ENCODE measurements at regions not wholly inside any gene's neighbourhood (a gene's known extent, or its start where the extent isn't known, plus 50 kb on each side); places are given as distances from the start of the nearest gene placed in this dataset.
"Not testable (repeated sequence)": the region's sequence is repeated elsewhere in the genome, so short reads cannot be mapped to it uniquely, and the experiment has no call there.

DNA sequence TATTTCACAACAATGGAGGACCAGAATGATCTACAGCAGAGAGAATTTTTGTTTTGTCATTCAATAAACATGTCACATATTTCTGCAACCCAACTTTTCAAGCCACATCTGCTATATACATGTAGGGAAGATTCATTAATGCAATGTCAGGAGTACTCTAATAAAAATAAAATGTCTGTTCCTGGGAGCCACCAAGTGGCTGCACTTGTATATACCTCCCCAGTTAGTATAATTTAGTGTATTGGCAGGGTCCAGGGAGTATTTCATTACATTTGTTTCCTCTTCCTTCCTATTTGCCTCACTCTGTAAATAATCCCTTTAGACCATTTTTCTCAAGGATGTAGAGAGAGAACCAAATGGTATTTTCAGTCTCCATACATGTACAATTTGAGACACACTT lies 1169.0 kb downstream of the DIAPH3 start:
- no peak for DNase-seq (ENCODE audit: low read depth)

DNA sequence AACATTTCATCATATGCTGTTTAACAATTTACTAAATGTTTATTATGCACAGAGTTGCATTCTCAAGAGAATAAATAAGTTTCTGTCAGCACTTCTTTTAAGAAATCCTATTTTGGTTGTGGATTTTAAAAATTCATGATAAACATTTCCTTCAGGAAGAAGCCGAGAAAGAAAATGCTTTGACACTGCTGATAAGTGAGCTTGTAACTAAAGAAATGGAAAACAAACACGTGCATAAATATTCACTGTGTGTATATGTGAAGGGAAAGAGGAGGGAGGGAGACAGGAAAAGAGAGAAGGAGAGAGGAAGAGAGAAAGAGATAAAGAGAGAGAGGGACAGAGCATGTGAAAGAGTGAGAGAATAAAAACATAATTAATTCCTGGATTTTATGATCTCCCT lies 1165.0 kb downstream of the DIAPH3 start:
- no peak for DNase-seq (ENCODE audit: low read depth)

DNA sequence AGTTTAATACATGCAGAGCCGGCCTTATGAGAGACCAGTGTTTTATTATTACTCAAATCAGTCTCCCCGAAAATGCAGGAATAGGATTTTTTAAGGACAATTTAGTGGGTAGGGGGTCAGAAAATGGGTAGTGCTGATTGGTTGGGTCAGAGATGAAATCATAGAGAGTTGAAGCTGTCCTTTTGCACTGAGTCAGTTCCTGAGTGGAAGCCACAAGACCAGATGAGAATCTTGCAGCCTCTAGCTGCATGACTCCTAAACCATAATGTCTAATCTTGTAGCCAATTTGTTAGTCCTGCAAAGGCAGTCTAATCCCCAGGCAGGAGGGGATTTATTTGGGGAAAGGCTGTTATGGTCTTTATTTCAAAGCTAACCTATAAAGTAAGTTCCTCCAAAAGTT lies 1163.9 kb downstream of the DIAPH3 start:
- no peak for DNase-seq (ENCODE audit: low read depth)

DNA sequence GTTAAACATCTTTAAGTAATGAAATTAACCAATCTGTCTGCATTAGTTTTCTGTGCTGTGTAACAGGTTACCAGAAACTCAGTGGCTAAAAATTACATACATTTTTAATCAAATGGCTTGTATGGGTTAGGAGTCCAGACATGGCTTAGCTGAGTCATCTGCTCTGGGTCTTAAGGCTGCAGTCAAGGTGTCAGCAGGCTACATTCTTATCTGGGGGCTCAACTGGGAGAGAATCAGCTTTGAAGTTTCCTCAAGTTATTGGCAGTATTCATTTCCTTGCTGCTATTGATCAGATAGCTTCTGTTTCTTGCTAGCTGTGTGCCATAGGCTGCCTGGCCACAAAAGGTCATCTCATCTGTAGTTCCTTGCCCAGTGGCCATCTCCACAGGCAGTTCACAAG lies 1163.0 kb downstream of the DIAPH3 start:
- DNase-seq (ENCODE audit: low read depth): no peak

DNA sequence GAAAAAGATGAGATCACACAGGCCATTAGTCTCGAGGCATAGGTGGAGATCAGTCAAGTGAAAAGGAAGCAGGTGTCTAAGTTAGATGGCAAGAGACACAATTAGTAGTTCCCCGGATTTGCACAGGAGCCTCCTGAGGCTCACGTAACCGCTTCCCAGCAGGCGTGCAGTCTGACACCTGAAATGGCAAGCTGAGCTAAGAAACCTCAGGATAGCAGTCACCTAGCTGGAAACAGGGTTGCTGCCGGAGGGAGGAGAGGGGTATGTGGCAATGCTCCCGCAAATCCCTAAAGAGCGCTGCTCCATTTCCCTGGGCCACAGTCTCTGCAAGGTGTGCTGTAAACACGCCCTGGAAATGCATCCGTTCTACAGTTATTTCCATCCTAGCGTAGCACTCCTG lies 1151.0 kb downstream of the DIAPH3 start:
- DNase-seq (ENCODE audit: low read depth): no peak

DNA sequence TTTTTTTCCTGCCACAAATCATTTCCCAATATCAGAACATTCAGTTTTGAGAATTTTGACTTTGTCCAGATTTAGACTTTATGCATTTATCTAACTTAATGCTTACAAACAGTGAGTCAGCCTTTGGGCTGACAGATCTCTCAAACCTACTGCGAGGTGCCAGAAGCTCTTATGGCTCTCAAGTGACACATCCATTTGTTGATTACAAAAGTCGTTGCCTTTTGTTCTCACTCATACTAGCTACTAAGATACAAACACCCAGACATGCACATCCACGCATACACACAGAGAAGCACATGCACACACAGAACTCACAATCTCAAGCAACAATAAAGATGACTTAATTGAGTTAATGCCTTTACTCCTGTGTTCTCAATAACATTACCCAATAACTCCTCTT lies 1147.5 kb downstream of the DIAPH3 start:
- no peak for DNase-seq (ENCODE audit: low read depth)

DNA sequence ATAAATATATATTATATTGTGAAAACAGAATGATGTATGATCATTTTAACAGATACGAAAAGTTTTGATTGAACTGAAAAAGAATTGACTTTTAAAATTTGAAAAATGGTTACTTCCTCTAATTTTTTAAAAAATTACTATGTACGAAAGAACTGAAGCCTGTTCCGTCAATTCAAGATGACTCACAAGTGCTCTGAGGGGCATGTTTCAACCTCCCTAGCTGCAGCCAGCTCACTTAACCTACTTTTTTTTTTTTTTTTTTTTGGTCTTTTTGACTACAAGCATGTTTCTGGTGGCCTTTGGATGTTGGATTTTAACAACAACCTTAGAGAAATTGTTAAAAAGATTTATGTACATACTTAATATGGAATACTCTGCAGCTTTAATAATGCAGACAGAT lies 1139.3 kb downstream of the DIAPH3 start:
- DNase-seq (ENCODE audit: low read depth): no peak

DNA sequence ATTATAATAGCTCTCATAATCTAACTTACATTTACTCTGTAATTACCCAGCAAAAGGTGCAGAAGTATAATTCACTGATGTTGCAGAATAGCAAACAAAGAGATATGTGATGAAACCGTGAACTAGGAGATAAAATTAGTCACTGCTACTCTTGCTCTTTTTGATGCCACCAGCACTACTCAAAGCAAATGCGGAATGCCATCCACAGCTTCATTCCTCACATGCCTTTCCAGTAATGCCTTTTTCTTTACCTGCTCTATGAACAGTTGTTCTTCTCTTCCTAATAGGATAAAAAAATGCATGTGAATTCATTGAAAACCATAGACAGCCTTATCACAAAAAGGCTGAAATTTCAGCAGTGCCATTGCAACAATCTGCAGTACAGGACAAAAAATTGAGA lies 1129.5 kb downstream of the DIAPH3 start:
- DNase-seq (ENCODE audit: low read depth): no peak

DNA sequence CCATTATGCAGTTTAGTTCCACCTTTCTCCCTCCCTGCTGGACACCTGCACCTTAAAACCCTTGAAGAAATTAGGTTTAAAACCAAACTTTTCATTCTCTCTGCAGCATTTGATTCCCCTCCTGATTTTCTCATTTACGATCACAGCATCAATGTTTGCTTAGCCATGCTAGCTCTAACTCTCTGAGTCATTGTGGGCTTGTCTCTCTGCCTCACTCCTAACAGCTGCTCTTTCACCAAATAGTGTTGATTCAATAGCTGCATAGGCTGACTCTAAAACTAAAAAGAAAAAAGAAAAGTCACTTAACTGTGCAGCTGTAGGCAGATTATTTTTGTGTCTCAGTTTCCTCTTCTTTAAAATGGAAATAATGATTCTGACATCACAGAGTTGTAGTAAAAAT lies 1124.9 kb downstream of the DIAPH3 start:
- no peak for DNase-seq (ENCODE audit: low read depth)

DNA sequence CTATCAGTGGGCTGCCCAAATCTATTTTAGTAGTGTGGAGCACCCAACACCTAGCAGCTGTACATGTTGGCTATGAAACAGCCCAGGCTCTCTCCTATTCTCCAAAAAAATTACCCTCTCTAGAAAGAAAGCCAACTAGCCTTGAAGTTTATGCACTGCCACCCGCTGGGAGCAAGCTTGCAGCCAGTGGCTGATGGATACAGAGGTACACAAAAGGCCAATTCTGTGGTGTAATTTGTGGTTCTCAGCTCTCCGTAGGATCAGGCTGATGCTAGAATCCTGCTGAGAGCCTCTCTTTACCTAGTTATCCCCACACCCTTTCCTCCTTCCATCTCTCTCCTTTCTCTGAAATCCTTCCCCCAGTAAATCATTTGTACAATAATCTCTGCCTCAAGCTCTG lies 1120.7 kb downstream of the DIAPH3 start:
- DNase-seq (ENCODE audit: low read depth): no peak

DNA sequence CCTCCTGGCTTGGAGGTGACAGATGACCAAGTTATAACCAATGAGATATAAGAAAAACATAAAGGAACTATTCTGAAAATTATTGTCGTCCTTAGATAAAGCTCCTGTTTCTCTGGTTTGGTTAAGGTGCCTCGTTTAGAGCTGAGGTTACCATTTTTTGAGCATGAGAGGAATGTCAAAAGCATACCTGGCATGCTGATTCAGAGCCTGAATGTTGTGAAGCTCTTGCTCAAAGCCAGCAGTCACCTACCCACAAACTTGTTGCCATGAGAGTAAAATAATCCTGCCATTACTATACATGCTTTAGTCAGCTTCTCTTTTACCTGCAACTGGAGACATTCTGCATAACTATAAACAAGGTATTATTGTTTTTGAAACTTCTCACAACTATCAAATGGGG lies 1116.2 kb downstream of the DIAPH3 start:
- DNase-seq (ENCODE audit: low read depth): no peak

DNA sequence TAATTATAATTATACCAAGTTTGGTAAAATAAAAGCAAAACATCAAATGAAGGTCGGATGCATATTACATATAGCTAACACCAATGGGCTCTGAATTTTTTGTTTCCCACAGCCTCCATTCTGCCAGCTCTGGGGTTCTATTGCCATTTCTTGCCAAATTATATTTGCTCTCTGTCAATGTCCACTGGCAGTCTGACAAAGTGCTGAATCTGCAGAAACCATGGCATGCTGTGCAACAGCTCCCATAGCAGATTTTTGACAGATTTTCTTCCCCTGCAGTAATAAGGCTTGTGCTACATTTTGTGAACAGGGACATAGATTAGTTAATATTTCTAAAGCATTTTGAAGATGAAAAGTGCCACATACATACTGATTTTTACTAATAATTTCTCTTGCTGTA lies 1102.1 kb downstream of the DIAPH3 start:
- DNase-seq (ENCODE audit: low read depth): no peak

DNA sequence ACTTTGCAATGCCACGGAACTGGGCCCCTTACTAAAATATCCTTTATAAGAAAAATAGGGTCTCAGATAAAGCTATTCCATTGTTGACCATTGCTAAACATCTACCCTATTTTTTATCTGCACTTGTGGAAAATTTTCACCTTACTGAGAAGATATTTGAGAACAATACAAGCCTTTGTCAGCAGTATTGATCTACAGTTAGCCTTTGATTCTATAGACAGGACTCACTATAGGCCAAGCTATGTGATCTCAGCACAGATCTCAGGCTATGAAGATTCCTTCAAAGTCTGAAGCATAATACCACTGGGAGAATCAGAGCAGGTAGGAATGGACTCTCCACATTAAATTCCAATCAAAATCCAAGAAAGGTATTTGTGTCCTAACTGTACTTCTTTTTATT lies 1099.7 kb downstream of the DIAPH3 start:
- no peak for DNase-seq (ENCODE audit: low read depth)

DNA sequence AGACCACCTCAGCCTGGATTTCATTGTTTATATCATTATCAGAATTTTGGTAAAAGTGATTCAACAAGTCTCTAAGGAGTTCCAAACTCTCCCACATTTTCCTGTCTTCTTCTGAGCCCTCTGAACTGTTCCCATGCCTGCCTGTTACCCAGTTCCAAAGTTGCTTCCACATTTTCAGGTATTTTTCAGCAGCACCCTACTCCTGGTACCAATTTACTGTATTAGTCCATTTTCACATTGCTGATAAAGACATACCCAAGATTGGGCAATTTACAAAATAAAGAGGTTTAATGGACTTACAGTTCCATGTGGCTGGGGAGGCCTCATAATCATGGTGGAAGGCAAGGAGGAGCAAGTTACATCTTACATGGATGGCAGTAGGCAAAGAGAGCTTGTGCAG lies 1087.3 kb downstream of the DIAPH3 start:
- DNase-seq (ENCODE audit: low read depth): not testable (repeated sequence)

DNA sequence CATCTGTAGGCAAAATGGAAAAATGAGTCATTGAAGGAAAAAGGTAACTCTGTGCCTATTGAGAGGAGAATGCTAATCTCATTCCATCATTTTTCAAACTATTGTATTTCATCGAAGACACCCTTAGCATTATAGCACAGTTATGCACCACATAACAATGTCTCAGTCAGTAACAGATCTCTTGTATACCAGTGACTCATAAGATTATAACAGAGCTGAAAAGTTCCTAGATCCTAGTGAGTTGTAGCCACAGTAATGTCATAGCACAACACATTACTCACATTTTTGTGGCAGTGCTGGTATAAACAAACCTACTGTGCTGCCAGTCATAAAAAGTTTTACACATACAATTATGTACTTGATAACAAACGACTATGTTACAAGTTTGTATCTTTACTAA lies 1077.6 kb downstream of the DIAPH3 start:
- DNase-seq (ENCODE audit: low read depth): no peak

DNA sequence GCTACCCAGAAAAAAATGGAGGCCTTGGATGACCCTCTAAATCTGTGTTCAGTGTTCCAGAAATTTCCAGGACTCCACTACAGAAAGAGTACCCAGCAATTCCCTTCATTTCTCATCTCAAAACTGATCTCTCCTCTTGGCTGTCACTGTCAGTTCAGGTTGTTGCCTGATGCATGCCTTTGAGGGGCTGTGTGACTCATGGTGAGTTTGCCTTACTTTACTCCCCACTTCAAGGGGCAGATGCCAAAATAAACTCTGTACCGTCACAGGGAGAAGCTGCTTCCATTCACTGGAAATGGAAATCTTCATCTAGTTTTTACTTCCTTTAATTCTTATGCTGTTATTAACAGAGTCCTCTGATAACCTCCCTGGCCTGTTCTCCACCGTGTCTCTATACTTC lies 1075.0 kb downstream of the DIAPH3 start:
- no peak for DNase-seq (ENCODE audit: low read depth)

DNA sequence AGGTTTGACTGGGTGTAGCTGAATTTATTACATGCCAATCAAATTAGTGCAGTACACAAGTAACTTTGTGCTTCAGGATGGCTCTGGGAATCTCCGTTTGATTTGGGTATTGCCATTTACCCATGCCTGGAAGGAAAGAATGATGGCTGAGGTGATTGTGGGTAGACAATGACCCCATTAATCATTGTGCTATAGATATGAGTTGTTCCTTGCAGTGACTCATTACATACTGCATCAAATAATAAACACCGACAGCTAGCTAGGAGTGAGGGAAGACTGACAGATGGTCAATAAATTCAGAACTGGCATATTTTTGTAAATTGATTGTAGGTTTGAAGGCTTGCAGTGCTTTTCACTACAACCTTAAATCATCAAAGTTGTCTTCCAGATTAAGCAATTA lies 1069.5 kb downstream of the DIAPH3 start:
- DNase-seq (ENCODE audit: low read depth): no peak

DNA sequence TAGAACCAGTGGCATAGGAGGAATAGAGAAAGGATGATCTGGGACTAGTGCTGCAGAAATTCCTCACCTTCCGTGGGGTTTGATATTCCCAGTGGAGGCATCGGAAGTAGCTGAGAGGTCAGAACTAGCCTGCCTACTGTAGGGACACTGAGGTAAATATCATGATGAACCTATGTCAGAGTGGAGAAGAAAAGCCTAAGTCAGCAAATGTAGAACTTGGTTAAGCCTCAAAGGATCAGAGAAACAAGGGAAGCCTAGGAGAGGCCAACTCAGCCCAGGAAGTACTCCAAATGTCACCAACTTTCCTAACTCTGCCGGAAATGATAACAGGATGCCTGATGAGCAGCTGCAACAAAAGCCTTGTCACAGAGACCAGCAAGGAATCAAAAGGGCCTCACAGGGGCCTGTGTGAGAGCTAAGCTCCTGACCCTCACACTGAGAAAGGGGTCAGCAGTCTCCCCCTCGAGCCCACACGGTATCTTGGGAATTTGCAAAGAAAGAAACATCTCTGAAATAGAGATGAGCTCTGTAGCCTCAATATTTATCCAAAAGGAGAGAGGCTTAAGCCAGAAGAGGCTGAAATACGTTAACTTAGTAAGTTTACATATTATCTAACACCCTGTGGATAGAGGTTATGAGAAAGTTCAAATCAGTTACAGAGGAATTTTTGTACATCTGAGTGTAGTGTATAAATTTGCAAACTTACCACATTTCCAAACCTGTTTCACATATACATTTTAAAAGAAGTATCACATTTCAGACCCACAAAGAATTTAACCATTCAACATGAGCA lies 1064.3 kb downstream of the DIAPH3 start:
- no peak for DNase-seq (ENCODE audit: low read depth)

DNA sequence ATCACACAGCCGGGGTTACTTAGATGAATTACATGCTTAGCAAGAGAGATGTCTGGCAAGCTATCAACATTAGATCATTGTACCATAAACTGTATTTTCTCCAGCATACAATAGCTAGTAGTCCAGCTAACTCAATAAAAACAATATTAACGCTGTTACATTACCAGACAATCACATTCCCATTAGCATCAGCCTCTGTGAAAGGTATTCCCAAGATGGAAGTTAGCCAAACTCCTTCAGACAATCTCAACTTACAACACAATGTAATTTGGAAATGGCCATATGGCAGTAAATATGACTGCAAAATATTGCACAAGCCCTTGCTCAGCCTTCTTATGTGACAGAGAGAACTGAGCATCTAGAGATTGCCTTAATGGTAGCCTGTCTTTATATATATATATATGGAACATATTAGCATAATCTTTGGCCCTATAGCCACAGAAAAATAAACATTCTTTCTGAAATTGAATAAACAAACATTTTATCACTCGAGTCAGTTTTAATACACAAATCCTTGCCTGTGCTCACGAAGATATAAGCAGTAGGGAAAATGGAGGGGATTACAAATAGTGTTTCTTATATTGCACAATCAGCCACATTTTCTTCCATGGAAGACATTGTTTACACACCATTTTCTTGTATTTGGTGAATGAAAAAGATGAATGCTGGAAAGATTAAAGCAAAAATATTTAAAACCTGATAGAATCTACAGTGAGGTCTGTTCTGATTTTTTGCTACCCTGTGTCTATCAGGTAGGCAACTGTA lies 1060.5 kb downstream of the DIAPH3 start:
- DNase-seq (ENCODE audit: low read depth): no peak

DNA sequence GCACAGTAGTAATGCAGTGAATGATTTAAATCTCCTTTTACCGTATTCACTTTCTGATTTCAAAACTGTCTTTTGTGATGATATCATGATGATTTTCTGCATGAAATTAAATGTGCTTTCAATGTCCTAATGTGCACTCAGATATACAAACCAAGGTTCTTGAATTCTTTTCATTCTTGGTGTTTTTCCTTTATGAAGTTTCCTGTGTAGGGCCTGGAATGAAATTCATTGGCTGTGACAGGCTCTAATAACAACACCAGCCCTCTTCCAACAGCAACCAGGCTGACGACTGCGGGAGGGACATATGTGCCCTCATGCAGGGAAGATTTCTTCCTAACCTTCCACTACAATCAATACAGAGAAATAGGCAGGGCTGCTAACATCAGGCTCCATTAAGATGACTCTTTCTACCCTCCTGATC lies 1052.0 kb downstream of the DIAPH3 start:
- DNase-seq (ENCODE audit: low read depth): no peak

DNA sequence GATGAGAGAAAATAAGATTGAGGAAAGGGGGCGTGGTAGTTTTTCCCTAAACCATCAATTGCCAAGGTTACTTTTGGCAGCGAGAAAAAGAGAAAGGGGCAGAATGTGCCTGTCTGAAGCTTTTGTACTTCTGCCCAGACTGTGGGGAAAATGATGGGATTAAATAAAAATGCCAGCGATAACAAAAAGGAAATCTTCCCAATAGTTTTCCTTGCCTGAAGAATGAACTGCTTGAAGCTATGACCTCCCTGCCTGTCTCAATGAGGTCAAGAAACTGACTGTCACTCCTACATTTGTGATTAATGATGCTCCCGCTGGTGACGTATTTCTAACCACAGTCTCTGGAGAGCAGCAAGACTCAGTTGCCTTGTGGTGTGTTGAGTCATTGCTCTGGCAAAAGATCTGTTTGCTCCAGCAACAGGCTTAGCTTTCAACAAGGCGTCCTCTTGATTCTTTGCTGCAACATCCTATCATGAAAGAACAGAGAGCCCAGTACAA lies 1051.5 kb downstream of the DIAPH3 start:
- DNase-seq (ENCODE audit: low read depth): no peak

DNA sequence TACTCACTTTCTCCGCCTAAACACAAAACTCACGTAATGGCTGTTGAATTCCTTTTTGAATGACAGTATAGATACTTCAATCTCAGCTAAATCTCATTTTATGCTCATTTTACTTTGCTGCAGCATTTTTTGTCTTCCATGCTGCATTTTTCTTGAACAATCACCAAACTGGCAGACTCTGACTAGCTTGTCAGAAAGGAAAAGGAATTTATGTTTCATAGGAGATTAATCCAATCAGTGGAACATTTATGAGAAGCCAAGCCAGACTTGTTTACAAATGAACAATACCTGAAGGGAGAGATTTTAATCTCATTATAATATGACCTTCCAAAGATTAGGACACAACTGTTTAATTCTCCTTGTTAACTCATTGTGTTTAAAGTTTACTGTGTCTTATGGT lies 1044.3 kb downstream of the DIAPH3 start:
- DNase-seq (ENCODE audit: low read depth): no peak

DNA sequence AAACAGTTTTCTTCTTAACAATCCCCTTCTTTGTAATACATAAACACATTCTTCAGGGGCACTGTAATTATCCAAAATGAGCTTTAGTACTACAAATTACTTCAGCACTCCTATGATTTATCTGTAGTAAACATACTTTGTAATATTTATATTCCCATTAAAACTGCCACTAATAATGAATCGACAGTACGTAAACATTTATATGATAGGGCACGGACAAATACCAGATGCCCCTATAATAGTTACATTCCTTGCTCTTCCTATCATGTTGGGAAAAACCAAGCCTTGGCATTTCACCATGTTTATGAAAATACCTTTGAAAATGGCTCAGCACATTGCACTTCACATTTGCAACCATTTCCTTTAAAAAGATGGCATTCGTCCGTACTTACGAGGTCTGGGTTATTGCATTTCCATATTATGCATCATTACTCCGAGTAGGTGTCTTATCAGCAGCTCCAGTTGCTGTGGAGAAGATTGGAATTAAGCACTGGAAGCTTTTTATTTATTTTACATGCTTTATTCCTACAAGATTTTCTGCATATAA lies 1043.4 kb downstream of the DIAPH3 start:
- DNase-seq (ENCODE audit: low read depth): no peak

Measured in GM04504 (cell line).